ENCODE measurements at regions not wholly inside any gene's neighbourhood (a gene's known extent, or its start where the extent isn't known, plus 50 kb on each side); places are given as distances from the start of the nearest gene placed in this dataset.
"Not testable (repeated sequence)": the region's sequence is repeated elsewhere in the genome, so short reads cannot be mapped to it uniquely, and the experiment has no call there.

- no peaks in the 10 kb centered on the region for H3K9me3 ChIP-seq
- H3K36me3 ChIP-seq = no peaks in the 10 kb centered on the region
- 88 to 95% methylated on average over 3 of the region's 3 CpGs for WGBS, 2 donors
- ATAC-seq (no peak), DNase-seq (no peak)
- intact Hi-C loops (cut with DNase I) = loop anchor here in 2 of 10 donors (2.0 to 5.0 kb wide), 2 partner anchors 135 kb away; no protein-coding TSS in a partner anchor
- no peak overlapping the region for H3K4me3 ChIP-seq
- peaks cover 0 to 4% (median 0%) of the 10 kb centered on the region in 9 donors for H3K4me1 ChIP-seq
- H3K27ac ChIP-seq = peak overlapping the region in 1 of 10 donors; percentile 39
- TF ChIP-seq CTCF (IDR thresholded peaks at IDR 0.05) = no peak
- peaks cover 0 to under 1% (median 0%) of the 10 kb centered on the region in 7 donors for H3K27me3 ChIP-seq
Measured at GRCh38 chr12:131267576-131267975, 313.9 kb downstream of the ADGRD1 start.

DNA sequence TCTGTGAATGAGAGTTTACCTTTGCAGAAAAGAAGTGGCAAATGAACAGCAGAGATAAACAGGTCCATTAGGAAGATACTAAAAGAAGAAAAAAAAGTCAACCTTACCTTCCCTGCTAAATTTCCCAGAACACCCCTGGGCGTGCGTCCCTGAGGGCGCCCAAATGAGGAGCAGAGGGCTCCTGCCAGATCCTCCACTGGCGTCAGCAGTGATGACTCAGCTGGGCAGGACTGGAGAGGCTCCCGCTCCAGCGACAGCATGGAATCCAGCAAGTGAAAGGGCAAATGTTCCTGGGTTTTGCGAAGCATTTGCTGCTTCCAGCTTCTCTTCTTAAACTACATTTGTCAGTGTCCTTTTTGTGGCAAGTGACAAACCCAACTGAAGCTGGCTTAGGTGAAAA is 314.4 kb downstream of the ADGRD1 start:
- H3K4me3 ChIP-seq, H3K27me3 ChIP-seq, H3K9me3 ChIP-seq, H3K36me3 ChIP-seq, H3K4me1 ChIP-seq: not testable (repeated sequence)
- DNase-seq = peak; percentile 51 to 62
- WGBS, 2 donors = 57 to 59% methylated on average over 3 to 7 of the region's 7 CpGs
- peak overlapping the region in 1 of 10 donors; percentile 28 for H3K27ac ChIP-seq
- intact Hi-C loops (cut with DNase I) = loop anchor here in 1 of 10 donors (5.0 kb wide), 1 partner anchor 134 kb away; no protein-coding TSS in a partner anchor
- ATAC-seq = peak; percentile 59 to 95 (median 86)

- not testable (repeated sequence) for H3K36me3 ChIP-seq, H3K4me1 ChIP-seq, DNase-seq, H3K27me3 ChIP-seq, H3K4me3 ChIP-seq, H3K9me3 ChIP-seq
- intact Hi-C loops (cut with DNase I) = loop anchor here in 1 of 10 donors (5.0 kb wide), 1 partner anchor 134 kb away; no protein-coding TSS in a partner anchor
- H3K27ac ChIP-seq = peak overlapping the region in 1 of 10 donors; percentile 28
- 55 to 78% methylated on average over 1 to 4 of the region's 4 CpGs for WGBS, 2 donors
- ATAC-seq = peak in 3 of 8 donors; percentile 7 to 22 (median 18)
Measured at GRCh38 chr12:131268571-131268970, 314.9 kb downstream of the ADGRD1 start.

- ATAC-seq = no peak
- no peak for DNase-seq
- H3K27me3 ChIP-seq = no peaks in the 10 kb centered on the region
- no peaks in the 10 kb centered on the region for H3K9me3 ChIP-seq
- no peak for TF ChIP-seq CTCF (IDR thresholded peaks at IDR 0.05)
- H3K4me1 ChIP-seq = peaks cover 0 to 4% (median 0%) of the 10 kb centered on the region in 9 donors
- intact Hi-C loops (cut with DNase I) = loop anchor here in 1 of 10 donors (5.0 kb wide), 1 partner anchor 133 kb away; no protein-coding TSS in a partner anchor
- WGBS, 2 donors = 89 to 93% methylated on average over 4 of the region's 4 CpGs
- no peak overlapping the region for H3K27ac ChIP-seq
- H3K4me3 ChIP-seq = no peak overlapping the region
- no peaks in the 10 kb centered on the region for H3K36me3 ChIP-seq
Measured at GRCh38 chr12:131269551-131269950, 315.8 kb downstream of the ADGRD1 start.

DNA sequence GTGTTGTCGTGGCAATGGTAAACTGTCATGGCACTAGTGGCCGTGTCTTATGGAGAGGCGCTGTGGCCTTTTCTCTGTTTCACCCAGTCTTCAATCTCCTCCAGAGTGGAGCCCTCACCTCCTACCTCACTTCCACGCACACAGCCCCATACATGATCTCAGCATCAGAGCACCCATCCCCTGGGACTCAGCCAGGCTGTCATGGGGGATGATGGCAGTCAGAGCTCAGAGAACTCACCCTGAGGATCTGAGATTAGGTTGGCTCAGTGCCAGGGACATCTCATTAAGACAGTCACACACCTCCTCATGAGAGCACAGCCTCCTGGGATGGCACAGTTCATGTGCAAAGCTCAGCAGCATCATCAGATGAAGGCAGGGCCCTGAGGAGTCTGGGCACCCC is 316.3 kb downstream of the ADGRD1 start:
- not testable (repeated sequence) for H3K9me3 ChIP-seq, H3K36me3 ChIP-seq, H3K27ac ChIP-seq, H3K4me3 ChIP-seq, H3K27me3 ChIP-seq, ATAC-seq, DNase-seq, H3K4me1 ChIP-seq
- WGBS, 2 donors = 89 to 95% methylated on average over 4 of the region's 4 CpGs
- intact Hi-C loops (cut with DNase I) = loop anchor here in 2 of 10 donors (5.0 to 10.0 kb wide), 2 partner anchors 132 to 135 kb away; no protein-coding TSS in a partner anchor

DNA sequence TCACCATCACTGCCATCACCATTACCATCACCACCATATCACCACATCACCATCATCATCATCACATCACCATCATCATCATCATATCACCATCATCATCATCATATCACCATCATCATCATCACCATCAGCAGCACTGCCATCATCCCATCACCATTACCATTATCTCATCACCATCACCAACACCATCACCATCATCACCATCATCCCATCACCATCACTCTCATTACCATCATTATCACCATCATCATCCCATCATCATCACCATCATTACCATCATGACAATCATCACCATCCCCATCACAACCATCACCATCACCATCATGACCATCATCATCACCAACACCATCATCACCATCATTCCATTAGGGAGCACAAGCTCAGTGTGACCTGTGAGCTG is 318.0 kb downstream of the ADGRD1 start:
- no peaks in the 10 kb centered on the region for H3K36me3 ChIP-seq
- ATAC-seq (no peak), DNase-seq (no peak)
- H3K27me3 ChIP-seq = peaks cover 0 to 10% (median 0%) of the 10 kb centered on the region in 7 donors
- peaks cover 0 to 4% (median 0%) of the 10 kb centered on the region in 9 donors for H3K4me1 ChIP-seq
- H3K4me3 ChIP-seq = no peak overlapping the region
- H3K27ac ChIP-seq = no peak overlapping the region
- H3K9me3 ChIP-seq = no peaks in the 10 kb centered on the region
- TF ChIP-seq CTCF (IDR thresholded peaks at IDR 0.05) = no peak
- intact Hi-C loops (cut with DNase I) = loop anchor here in 1 of 10 donors (10.0 kb wide), 1 partner anchor 133 kb away; no protein-coding TSS in a partner anchor

DNA sequence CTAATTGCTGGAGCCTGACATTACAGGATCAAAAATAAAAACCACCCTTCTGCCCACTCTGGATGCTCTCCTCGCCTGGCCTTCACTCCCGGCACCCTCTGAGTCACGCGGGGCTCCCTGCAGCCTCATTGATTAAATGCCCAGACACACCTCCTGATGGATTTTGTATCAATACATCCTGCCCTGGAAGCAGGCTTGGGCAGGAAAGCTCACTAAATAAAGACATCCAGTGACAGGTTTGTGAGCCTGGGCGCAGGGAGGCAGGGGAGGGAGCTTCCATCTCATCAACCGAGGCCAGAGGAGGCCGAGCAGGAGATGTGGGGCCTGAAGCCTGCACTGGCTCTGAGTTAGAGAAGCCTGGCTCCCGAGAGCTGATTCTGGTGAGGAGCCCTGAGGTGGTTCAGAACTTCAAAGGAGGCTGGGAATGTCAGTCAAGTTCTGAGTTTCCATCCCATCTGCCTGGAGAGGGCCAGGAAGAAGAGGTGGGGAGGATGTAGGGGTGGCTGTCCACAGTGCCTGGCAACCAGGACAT is 318.6 kb downstream of the ADGRD1 start:
- not testable (repeated sequence) for DNase-seq, H3K9me3 ChIP-seq, ATAC-seq, H3K27ac ChIP-seq, H3K36me3 ChIP-seq, H3K4me3 ChIP-seq, H3K4me1 ChIP-seq
- peaks cover 0 to 10% (median 0%) of the 10 kb centered on the region in 7 donors for H3K27me3 ChIP-seq
- WGBS, 2 donors = 78 to 86% methylated on average over 8 of the region's 8 CpGs
- intact Hi-C loops (cut with DNase I) = loop anchor here in 1 of 10 donors (10.0 kb wide), 1 partner anchor 132 kb away; no protein-coding TSS in a partner anchor
